Neutrophil (primary cell): ENCODE measurements at regions not wholly inside any gene's neighbourhood (a gene's known extent, or its start where the extent isn't known, plus 50 kb on each side); places are given as distances from the start of the nearest gene placed in this dataset.

Experiments used
- H3K27ac ChIP-seq: fragments of 200-600 bp; sonication (generic); 2 replicates; pipeline ENCODE4 v1.5.1; 2016; ENCODE audit warnings: mild to moderate bottlenecking, moderate library complexity
- H3K27me3 ChIP-seq: fragments of 200-600 bp; sonication (generic); 2 replicates; pipeline ENCODE4 v1.6.0; 2016; ENCODE audit warnings: mild to moderate bottlenecking
- H3K36me3 ChIP-seq: fragments of 200-600 bp; sonication (generic); 2 replicates; pipeline ENCODE4 v1.5.1; 2017
- H3K4me1 ChIP-seq, 2 experiments: fragments of 200-600 bp in 1 of 2; sonication (generic) in 1 of 2; 1 replicate in 1 of 2; 2 replicates in 1 of 2; pipeline versions ENCODE4 v1.5.1 to v1.6.1; 2013 to 2016; ENCODE audit warnings: low read depth in 1 of 2, low read length in 1 of 2, mild to moderate bottlenecking in 1 of 2, moderate library complexity in 1 of 2; ENCODE audit not compliant: control insufficient read depth in 1 of 2, insufficient read depth in 1 of 2
- H3K4me3 ChIP-seq, 2 experiments: fragments of 200-600 bp in 1 of 2; sonication (generic) in 1 of 2; 1 replicate in 1 of 2; 2 replicates in 1 of 2; pipeline ENCODE4 v1.5.1; 2013 to 2016; ENCODE audit warnings: low read depth in 1 of 2, low read length in 1 of 2, mild to moderate bottlenecking in 1 of 2, moderate library complexity in 1 of 2
- H3K9me3 ChIP-seq: fragments of 200-600 bp; sonication (generic); 2 replicates; pipeline ENCODE4 v1.5.1; 2016
- TF ChIP-seq, protein P1 (sequence below): fragments of 200-600 bp; sonication (generic); IDR thresholded peaks from 2 replicates; pipeline ENCODE4 v1.5.1; 2016; ENCODE audit warnings: antibody characterized with exemption

DNA sequence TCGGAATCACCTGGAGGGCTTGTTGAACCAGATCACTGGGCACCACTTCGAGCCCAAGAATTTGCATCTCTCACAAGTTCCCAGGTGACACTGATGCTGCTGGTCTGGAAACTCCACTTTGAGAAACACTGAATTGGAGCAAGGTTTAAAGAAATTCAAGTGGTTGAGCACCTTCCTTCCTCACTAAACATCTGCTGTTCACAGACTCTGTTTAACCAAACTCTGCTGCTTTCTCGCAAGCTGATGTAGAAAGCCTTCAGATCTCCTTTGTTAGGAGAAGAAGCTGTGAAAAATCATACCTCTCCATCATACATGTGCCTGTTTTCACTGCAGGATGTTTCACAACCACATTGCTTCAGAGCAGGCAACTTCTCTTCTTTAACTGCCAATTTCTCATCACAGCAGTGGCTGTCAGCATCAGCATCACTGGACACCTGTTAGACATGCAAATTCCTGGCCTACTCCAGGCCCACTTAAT is 87.5 kb upstream of the TOP1 start:
- H3K4me3 ChIP-seq: peak overlapping the region in 1 of 2 experiments; percentile 34
- no peaks in the 10 kb centered on the region for H3K27me3 ChIP-seq
- TF ChIP-seq, protein P1, sequence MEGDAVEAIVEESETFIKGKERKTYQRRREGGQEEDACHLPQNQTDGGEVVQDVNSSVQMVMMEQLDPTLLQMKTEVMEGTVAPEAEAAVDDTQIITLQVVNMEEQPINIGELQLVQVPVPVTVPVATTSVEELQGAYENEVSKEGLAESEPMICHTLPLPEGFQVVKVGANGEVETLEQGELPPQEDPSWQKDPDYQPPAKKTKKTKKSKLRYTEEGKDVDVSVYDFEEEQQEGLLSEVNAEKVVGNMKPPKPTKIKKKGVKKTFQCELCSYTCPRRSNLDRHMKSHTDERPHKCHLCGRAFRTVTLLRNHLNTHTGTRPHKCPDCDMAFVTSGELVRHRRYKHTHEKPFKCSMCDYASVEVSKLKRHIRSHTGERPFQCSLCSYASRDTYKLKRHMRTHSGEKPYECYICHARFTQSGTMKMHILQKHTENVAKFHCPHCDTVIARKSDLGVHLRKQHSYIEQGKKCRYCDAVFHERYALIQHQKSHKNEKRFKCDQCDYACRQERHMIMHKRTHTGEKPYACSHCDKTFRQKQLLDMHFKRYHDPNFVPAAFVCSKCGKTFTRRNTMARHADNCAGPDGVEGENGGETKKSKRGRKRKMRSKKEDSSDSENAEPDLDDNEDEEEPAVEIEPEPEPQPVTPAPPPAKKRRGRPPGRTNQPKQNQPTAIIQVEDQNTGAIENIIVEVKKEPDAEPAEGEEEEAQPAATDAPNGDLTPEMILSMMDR: no peak
- no peaks in the 10 kb centered on the region for H3K36me3 ChIP-seq
- H3K9me3 ChIP-seq: no peaks in the 10 kb centered on the region
- H3K4me1 ChIP-seq: peaks cover 31 to 47% of the 10 kb centered on the region in 2 experiments
- peak overlapping the region; percentile 93 for H3K27ac ChIP-seq

DNA sequence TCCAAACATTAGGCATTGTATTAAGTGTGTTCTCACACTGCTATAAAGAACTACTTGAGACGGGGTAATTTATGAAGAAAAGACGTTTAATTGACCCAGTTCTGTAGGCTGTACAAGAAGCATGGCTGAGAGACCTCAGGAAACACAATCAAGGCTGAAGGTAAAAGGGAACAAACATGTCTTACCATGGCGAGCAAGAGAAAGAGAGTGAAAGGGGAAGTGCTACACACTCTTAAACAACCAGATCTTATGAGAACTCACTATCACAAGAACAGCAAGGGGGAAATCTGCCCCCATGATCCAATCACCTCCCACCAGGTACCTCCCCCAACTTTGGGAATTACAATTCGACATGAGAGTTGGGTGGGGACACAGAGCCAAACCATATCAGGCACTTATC is 86.6 kb upstream of the TOP1 start:
- Histone ChIP-seq H3K27me3 (no peaks in the 10 kb centered on the region), H3K27ac (peak overlapping the region; percentile 93)
- TF ChIP-seq, protein P1: no peak

DNA sequence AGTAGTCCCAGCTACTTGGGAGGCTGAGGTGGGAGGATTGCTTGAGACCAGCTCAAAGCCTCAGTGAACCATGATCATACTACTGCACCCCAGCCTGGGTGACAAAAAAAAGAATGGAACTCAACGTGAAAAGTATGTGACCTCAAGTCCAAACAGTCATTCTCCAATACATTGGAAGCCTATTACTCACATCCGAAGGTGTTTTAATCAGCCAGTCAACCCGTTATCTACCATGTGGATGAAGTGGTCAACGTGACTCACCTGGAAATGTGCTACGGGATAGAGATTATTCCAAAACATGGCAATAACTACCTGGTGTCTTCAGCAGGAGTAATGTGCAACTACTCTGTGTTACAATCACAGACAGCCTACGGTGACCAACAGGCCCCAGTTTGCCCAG is 85.8 kb upstream of the TOP1 start:
- Histone ChIP-seq H3K27ac (peak overlapping the region; percentile 93), H3K4me1 (peaks cover 31 to 47% of the 10 kb centered on the region in 2 experiments), H3K36me3 (no peaks in the 10 kb centered on the region), H3K27me3 (no peaks in the 10 kb centered on the region), H3K4me3 (no peak overlapping the region), H3K9me3 (no peaks in the 10 kb centered on the region)
- TF ChIP-seq, protein P1: no peak

More for the DNA sequence above, 86.6 kb upstream of the TOP1 start:
- H3K9me3 ChIP-seq: no peaks in the 10 kb centered on the region
- peak overlapping the region in 1 of 2 experiments; percentile 34 for H3K4me3 ChIP-seq
- H3K4me1 ChIP-seq: peaks cover 31 to 47% of the 10 kb centered on the region in 2 experiments
- H3K36me3 ChIP-seq: no peaks in the 10 kb centered on the region

DNA sequence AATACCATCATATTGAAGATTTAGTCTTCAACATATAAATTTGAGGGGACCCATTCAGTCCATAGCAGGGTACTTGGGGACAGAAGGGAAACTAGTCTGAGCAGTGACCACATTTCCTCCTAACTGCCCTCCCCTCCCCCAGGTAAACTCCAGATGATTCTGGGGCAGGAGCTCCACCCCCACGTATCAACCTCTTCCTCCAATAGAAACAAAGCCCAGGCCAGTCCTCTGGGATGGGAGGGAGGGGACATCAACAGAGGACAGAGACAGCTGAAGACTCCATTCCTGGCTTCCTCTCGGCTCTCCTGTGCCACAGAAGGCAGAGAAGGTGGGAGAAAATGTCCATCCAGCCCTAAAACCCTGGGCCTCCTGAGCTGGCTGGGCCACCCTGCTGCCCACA is 85.0 kb upstream of the TOP1 start:
- H3K4me3 ChIP-seq: no peak overlapping the region
- peaks cover 6% of the 10 kb centered on the region for H3K27me3 ChIP-seq
- no peaks in the 10 kb centered on the region for H3K9me3 ChIP-seq
- H3K4me1 ChIP-seq: peaks cover 31 to 47% of the 10 kb centered on the region in 2 experiments
- TF ChIP-seq, protein P1: no peak
- peak overlapping the region; percentile 93 for H3K27ac ChIP-seq
- no peaks in the 10 kb centered on the region for H3K36me3 ChIP-seq

DNA sequence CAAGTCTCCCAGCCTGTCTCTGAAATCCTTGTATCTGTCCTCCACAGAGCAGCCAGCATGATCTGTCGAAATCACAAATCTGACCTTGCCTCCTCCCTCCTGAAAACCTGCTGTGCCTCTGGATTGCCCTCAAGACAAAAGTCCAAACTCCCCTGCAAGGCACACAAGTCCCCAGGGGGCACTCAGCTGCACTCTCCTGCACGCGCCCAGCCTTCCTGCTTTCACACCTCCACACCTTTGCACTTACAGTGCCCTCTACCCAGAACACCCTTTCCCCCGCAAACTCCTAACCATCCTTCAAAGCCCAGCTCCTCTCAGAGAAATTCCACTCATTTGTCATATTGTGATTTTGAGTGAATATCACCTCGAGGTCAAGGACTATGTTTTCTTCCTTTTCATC is 83.4 kb upstream of the TOP1 start:
- no peak overlapping the region for H3K27ac ChIP-seq
- H3K9me3 ChIP-seq: no peaks in the 10 kb centered on the region
- H3K36me3 ChIP-seq: no peaks in the 10 kb centered on the region
- H3K4me1 ChIP-seq: peaks cover 31 to 44% of the 10 kb centered on the region in 2 experiments
- H3K27me3 ChIP-seq: peaks cover 15% of the 10 kb centered on the region
- TF ChIP-seq, protein P1: no peak
- no peak overlapping the region for H3K4me3 ChIP-seq
